Activated T-helper 2 cell treated with anti-CD3 and anti-CD28 coated beads, Interferon-gamma antibody, Interleukin-2, Interleukin-4, amounts not matched to agents 10 μg/mL and 5 μg/mL and 100 μg/mL, durations not matched to agents 14 hours and 24 hours and 36 hours (primary cell): ENCODE measurements at regions not wholly inside any gene's neighbourhood (a gene's known extent, or its start where the extent isn't known, plus 50 kb on each side); places are given as distances from the start of the nearest gene placed in this dataset.
A peak's percentile ranks its signal among the peaks of the same experiment; 100 is the strongest.
"Not testable (repeated sequence)": the region's sequence is repeated elsewhere in the genome, so short reads cannot be mapped to it uniquely, and the experiment has no call there.

ENCODE experiments used
- DNase-seq: peaks from one replicate; pipeline ENCODE4 v3.0.0; 2021; ENCODE audit warnings: low spot score
- H3K27ac Mint-ChIP-seq: one replicate; pipeline ENCODE4 v1.8.0; 2021; ENCODE audit warnings: mixed read lengths
- H3K27me3 Mint-ChIP-seq: one replicate; pipeline ENCODE4 v1.8.0; 2021; ENCODE audit warnings: low read depth, mixed read lengths
- H3K36me3 Mint-ChIP-seq: one replicate; pipeline ENCODE4 v1.8.0; 2021; ENCODE audit warnings: low read depth, mixed read lengths
- H3K4me1 Mint-ChIP-seq: one replicate; pipeline ENCODE4 v1.8.0; 2021; ENCODE audit warnings: low read depth, mixed read lengths
- H3K4me3 Mint-ChIP-seq: one replicate; pipeline ENCODE4 v1.8.0; 2021; ENCODE audit warnings: low read depth, mild to moderate bottlenecking, moderate library complexity, mixed read lengths
- H3K9me3 Mint-ChIP-seq: one replicate; pipeline ENCODE4 v1.8.0; 2021; ENCODE audit warnings: mixed read lengths
- intact Hi-C: fragments of 100-400 bp; cut with micrococcal nuclease; formaldehyde crosslinking; loops from one replicate; pipeline ENCODE4 v1.15.1; 2023

- Mint-ChIP-seq H3K27me3 (no peaks in the 10 kb centered on the region), H3K9me3 (no peaks in the 10 kb centered on the region), H3K27ac (no peak overlapping the region), H3K4me3 (no peak overlapping the region), H3K4me1 (peaks cover 19% of the 10 kb centered on the region), H3K36me3 (no peaks in the 10 kb centered on the region)
- no peak for DNase-seq
- intact Hi-C loops, result loop anchor here (5.0 kb wide), 1 partner anchor 33 kb away; no protein-coding TSS in a partner anchor
Measured at GRCh38 chr2:215799194-215799593, 214.2 kb downstream of the MREG start.

- no peaks in the 10 kb centered on the region for H3K36me3 Mint-ChIP-seq
- H3K27ac Mint-ChIP-seq, result no peak overlapping the region
- H3K4me3 Mint-ChIP-seq, result no peak overlapping the region
- no peaks in the 10 kb centered on the region for H3K27me3 Mint-ChIP-seq
- H3K4me1 Mint-ChIP-seq, result peaks cover 27% of the 10 kb centered on the region
- H3K9me3 Mint-ChIP-seq, result no peaks in the 10 kb centered on the region
- intact Hi-C loops, result loop anchor here (5.0 kb wide), 1 partner anchor 35 kb away; no protein-coding TSS in a partner anchor
- no peak for DNase-seq
Measured at GRCh38 chr2:215797676-215798075, 215.7 kb downstream of the MREG start.

- Mint-ChIP-seq H3K4me3 (no peak overlapping the region), H3K9me3 (no peaks in the 10 kb centered on the region), H3K27me3 (no peaks in the 10 kb centered on the region), H3K36me3 (no peaks in the 10 kb centered on the region), H3K4me1 (peaks cover 27% of the 10 kb centered on the region), H3K27ac (peak overlapping the region; percentile 26)
- intact Hi-C loops, result loop anchor here (1.0 to 5.0 kb wide), 3 partner anchors 36 to 115 kb away; no protein-coding TSS in a partner anchor
- no peak for DNase-seq
Measured at GRCh38 chr2:215796140-215796855, 217.1 kb downstream of the MREG start.

- no peak for DNase-seq
- Mint-ChIP-seq H3K4me3 (no peak overlapping the region), H3K4me1 (peaks cover 27% of the 10 kb centered on the region), H3K27me3 (no peaks in the 10 kb centered on the region), H3K9me3 (no peaks in the 10 kb centered on the region), H3K36me3 (no peaks in the 10 kb centered on the region), H3K27ac (no peak overlapping the region)
- intact Hi-C loops, result loop anchor here (5.0 kb wide), 1 partner anchor 37 kb away; no protein-coding TSS in a partner anchor
Measured at GRCh38 chr2:215794829-215795546, 218.4 kb downstream of the MREG start.

GRCh38 chr2:215793747-215794595, 219.4 kb downstream of the MREG start:
- no peak for DNase-seq
- Mint-ChIP-seq H3K36me3 (no peaks in the 10 kb centered on the region), H3K4me3 (no peak overlapping the region), H3K27me3 (no peaks in the 10 kb centered on the region), H3K9me3 (no peaks in the 10 kb centered on the region), H3K27ac (peak overlapping the region; percentile 76), H3K4me1 (peaks cover 27% of the 10 kb centered on the region)
- intact Hi-C loops, result no loop called here

GRCh38 chr2:215791481-215791937, 221.8 kb downstream of the MREG start:
- intact Hi-C loops, result no loop called here
- H3K4me3 Mint-ChIP-seq, result no peak overlapping the region

GRCh38 chr2:215790523-215791421, 222.6 kb downstream of the MREG start:
- H3K9me3 Mint-ChIP-seq, result no peaks in the 10 kb centered on the region
- H3K27ac Mint-ChIP-seq, result no peak overlapping the region
- peaks cover 15% of the 10 kb centered on the region for H3K4me1 Mint-ChIP-seq
- H3K27me3 Mint-ChIP-seq, result no peaks in the 10 kb centered on the region
- H3K36me3 Mint-ChIP-seq, result no peaks in the 10 kb centered on the region
- no peak overlapping the region for H3K4me3 Mint-ChIP-seq
- intact Hi-C loops, result no loop called here
- DNase-seq, result no peak

More at GRCh38 chr2:215791481-215791937, 221.8 kb downstream of the MREG start:
- Mint-ChIP-seq H3K27ac (no peak overlapping the region), H3K4me1 (peaks cover 22% of the 10 kb centered on the region), H3K9me3 (no peaks in the 10 kb centered on the region), H3K36me3 (no peaks in the 10 kb centered on the region), H3K27me3 (no peaks in the 10 kb centered on the region)
- DNase-seq, result no peak

- intact Hi-C loops, result no loop called here
- no peak for DNase-seq
- H3K4me1 Mint-ChIP-seq, result no peaks in the 10 kb centered on the region
- no peak overlapping the region for H3K27ac Mint-ChIP-seq
- no peaks in the 10 kb centered on the region for H3K36me3 Mint-ChIP-seq
- H3K9me3 Mint-ChIP-seq, result no peaks in the 10 kb centered on the region
- no peaks in the 10 kb centered on the region for H3K27me3 Mint-ChIP-seq
- no peak overlapping the region for H3K4me3 Mint-ChIP-seq
Measured at GRCh38 chr2:215787565-215788178, 225.7 kb downstream of the MREG start.

GRCh38 chr2:215787025-215787424, 226.3 kb downstream of the MREG start:
- H3K27me3 Mint-ChIP-seq, result no peaks in the 10 kb centered on the region
- H3K9me3 Mint-ChIP-seq, result no peaks in the 10 kb centered on the region
- no peak overlapping the region for H3K27ac Mint-ChIP-seq
- no peak overlapping the region for H3K4me3 Mint-ChIP-seq
- intact Hi-C loops, result no loop called here
- no peak for DNase-seq
- no peaks in the 10 kb centered on the region for H3K36me3 Mint-ChIP-seq
- no peaks in the 10 kb centered on the region for H3K4me1 Mint-ChIP-seq

GRCh38 chr2:215784371-215784783, 229.0 kb downstream of the MREG start:
- H3K27ac Mint-ChIP-seq, result no peak overlapping the region
- H3K36me3 Mint-ChIP-seq, result no peaks in the 10 kb centered on the region
- H3K9me3 Mint-ChIP-seq, result no peaks in the 10 kb centered on the region
- H3K4me1 Mint-ChIP-seq, result no peaks in the 10 kb centered on the region
- DNase-seq, result no peak
- no peak overlapping the region for H3K4me3 Mint-ChIP-seq
- intact Hi-C loops, result no loop called here
- no peaks in the 10 kb centered on the region for H3K27me3 Mint-ChIP-seq

GRCh38 chr2:215783640-215784039, 229.7 kb downstream of the MREG start:
- H3K4me1 Mint-ChIP-seq, H3K27ac Mint-ChIP-seq, H3K9me3 Mint-ChIP-seq, DNase-seq, intact Hi-C loops, H3K27me3 Mint-ChIP-seq, H3K36me3 Mint-ChIP-seq, H3K4me3 Mint-ChIP-seq: not testable (repeated sequence)
